PC-3 (cell line): ENCODE measurements at regions not wholly inside any gene's neighbourhood (a gene's known extent, or its start where the extent isn't known, plus 50 kb on each side); places are given as distances from the start of the nearest gene placed in this dataset.

Experiments
- CTCF ChIP-seq: fragments of 300-600 bp; sonication (generic); conservative IDR thresholded peaks from 2 replicates; pipeline ENCODE4 v1.5.1; 2017; ENCODE audit warnings: antibody characterized with exemption, low read depth, mild to moderate bottlenecking, low read length
- EZH2 ChIP-seq: fragments of 300-600 bp; sonication (generic); IDR thresholded peaks from one replicate; pipeline ENCODE4 v1.6.1; 2017; ENCODE audit warnings: antibody characterized with exemption, mild to moderate bottlenecking, low read length; ENCODE audit not compliant: unreplicated experiment
- EZH2phosphoT487 ChIP-seq: fragments of 300-600 bp; sonication (generic); IDR thresholded peaks from 2 replicates; pipeline ENCODE4 v1.6.1; 2018; ENCODE audit warnings: mild to moderate bottlenecking, antibody characterized with exemption, low read length, borderline replicate concordance

- TF ChIP-seq CTCF (no peak), EZH2 (no peak), EZH2phosphoT487 (no peak)
Observed at GRCh38 chr11:26028393-26028911, 303.5 kb upstream of the ANO3 start.
